ENCODE measurements at regions not wholly inside any gene's neighbourhood (a gene's known extent, or its start where the extent isn't known, plus 50 kb on each side); places are given as distances from the start of the nearest gene placed in this dataset.

GRCh38 chr12:34389378-34390170 is 367.3 kb downstream of the ALG10 start:
- TF ChIP-seq EZH2 (IDR thresholded peaks at IDR 0.05) (no peak), POLR2AphosphoS5 (IDR thresholded peaks at IDR 0.05; ENCODE audit: borderline replicate concordance, low read depth, low read length) (no peak)
